Keratinocyte (primary cell): ENCODE measurements at regions not wholly inside any gene's neighbourhood (a gene's known extent, or its start where the extent isn't known, plus 50 kb on each side); places are given as distances from the start of the nearest gene placed in this dataset.

Experiments
- DNase-seq: peaks from one replicate; pipeline ENCODE4 v3.0.0-alpha.2; 2011; ENCODE audit warnings: low read depth, missing footprints, low spot score
- FAIRE-seq: peaks from 2 replicates; lab custom pipeline; 2011; peaks lifted over from hg19 to GRCh38; lab: Jason Lieb, UNC
- H2AFZ ChIP-seq: 2 replicates; pipeline ENCODE4 v1.6.0; 2012; ENCODE audit warnings: low read length, control low read depth, inconsistent platforms; ENCODE audit not compliant: control insufficient read depth
- H3K27ac ChIP-seq: 2 replicates; pipeline ENCODE4 v1.5.1; 2011; ENCODE audit warnings: low read length; ENCODE audit not compliant: control insufficient read depth, insufficient read depth
- H3K27me3 ChIP-seq: 3 replicates; pipeline ENCODE4 v1.6.0; 2011; ENCODE audit warnings: low read length; ENCODE audit not compliant: control insufficient read depth, insufficient read depth; ENCODE audit errors: extremely low read depth
- H3K36me3 ChIP-seq, 2 experiments: 2 replicates in 1 of 2; 3 replicates in 1 of 2; pipeline ENCODE4 v1.5.1; 2011; ENCODE audit warnings: low read length in 2 of 2, mild to moderate bottlenecking in 1 of 2; ENCODE audit not compliant: control insufficient read depth in 2 of 2, insufficient read depth in 2 of 2; ENCODE audit errors: extremely low read depth in 1 of 2
- H3K4me1 ChIP-seq: 3 replicates; pipeline ENCODE4 v1.5.1; 2011; ENCODE audit warnings: low read length; ENCODE audit not compliant: control insufficient read depth, insufficient read depth; ENCODE audit errors: extremely low read depth
- H3K4me2 ChIP-seq: 3 replicates; pipeline ENCODE4 v1.6.0; 2011; ENCODE audit warnings: low read depth, low read length; ENCODE audit not compliant: control insufficient read depth, insufficient read depth; ENCODE audit errors: extremely low read depth
- H3K4me3 ChIP-seq, 3 experiments: fragments of 200-600 bp in 1 of 3; sonication (generic) in 1 of 3; 2 replicates in 2 of 3; 3 replicates in 1 of 3; pipeline ENCODE4 v1.5.1; 2011 to 2016; ENCODE audit warnings: low read length in 3 of 3, mild to moderate bottlenecking in 3 of 3, control low read depth in 2 of 3, inconsistent platforms in 1 of 3, low read depth in 1 of 3, mixed read lengths in 1 of 3, mixed run types in 1 of 3, moderate library complexity in 1 of 3; ENCODE audit not compliant: control insufficient read depth in 2 of 3, insufficient read depth in 2 of 3; ENCODE audit errors: extremely low read depth in 1 of 3
- H3K79me2 ChIP-seq: 2 replicates; pipeline ENCODE4 v1.6.0; 2012; ENCODE audit warnings: low read length; ENCODE audit not compliant: control insufficient read depth, insufficient read depth
- H3K9ac ChIP-seq: 3 replicates; pipeline ENCODE4 v1.6.0; 2011; ENCODE audit warnings: low read length; ENCODE audit not compliant: control insufficient read depth, insufficient read depth; ENCODE audit errors: extremely low read depth
- H3K9me1 ChIP-seq: 3 replicates; pipeline ENCODE4 v1.6.0; 2011; ENCODE audit warnings: low read length; ENCODE audit not compliant: control insufficient read depth, insufficient read depth; ENCODE audit errors: extremely low read depth
- H3K9me3 ChIP-seq: 2 replicates; pipeline ENCODE4 v1.5.1; 2012; ENCODE audit warnings: low read depth, low read length; ENCODE audit not compliant: control insufficient read depth
- H4K20me1 ChIP-seq: 3 replicates; pipeline ENCODE4 v1.6.0; 2011; ENCODE audit warnings: low read length; ENCODE audit not compliant: control insufficient read depth, insufficient read depth; ENCODE audit errors: extremely low read depth
- CTCF ChIP-seq, 3 experiments: IDR thresholded peaks in 1 of 3; conservative IDR thresholded peaks in 1 of 3; optimal IDR thresholded peaks in 1 of 3; 2 replicates in 2 of 3; 3 replicates in 1 of 3; pipeline versions ENCODE3 to v1.5.1; 2011; ENCODE audit warnings: low read length in 3 of 3, mild to moderate bottlenecking in 3 of 3, moderate library complexity in 2 of 3, control low read depth in 1 of 3, inconsistent platforms in 1 of 3; ENCODE audit not compliant: insufficient read depth in 2 of 3; ENCODE audit errors: extremely low read depth in 1 of 3
- EZH2 ChIP-seq: IDR thresholded peaks from one replicate; pipeline ENCODE4 v1.6.1; 2012; ENCODE audit warnings: inconsistent platforms, mild to moderate bottlenecking, low read length, moderate library complexity
- dilution Hi-C: fragments of 300-500 bp; cut with MboI; formaldehyde crosslinking; loops from one replicate; pipeline ENCODE4 v1.7.0; 2020; ENCODE audit warnings: low sequenced_read_pairs; ENCODE audit not compliant: extremely low pct_ligation_motif_present

GRCh38 chr2:8544786-8545694 lies 136.8 kb upstream of the ID2 start:
- no peaks in the 10 kb centered on the region for H3K36me3 ChIP-seq
- H3K9me1 ChIP-seq: no peaks in the 10 kb centered on the region
- no peak for FAIRE-seq
- H3K4me1 ChIP-seq: no peaks in the 10 kb centered on the region
- no peak for DNase-seq
- H4K20me1 ChIP-seq: no peaks in the 10 kb centered on the region
- H3K27me3 ChIP-seq: no peaks in the 10 kb centered on the region
- no peak overlapping the region for H3K4me3 ChIP-seq
- H3K79me2 ChIP-seq: no peaks in the 10 kb centered on the region
- dilution Hi-C loops: no loop called here
- H3K9me3 ChIP-seq: no peaks in the 10 kb centered on the region
- H3K4me2 ChIP-seq: no peak overlapping the region
- H2AFZ ChIP-seq: no peak overlapping the region
- H3K9ac ChIP-seq: no peak overlapping the region
- TF ChIP-seq CTCF (optimal IDR thresholded peaks at IDR 0.05 in 1 of 3, IDR thresholded peaks at IDR 0.05 in 1 of 3, conservative IDR thresholded peaks at IDR 0.05 in 1 of 3; ENCODE audit: extremely low read depth in 1 of 3, insufficient read depth in 2 of 3, low read length in 3 of 3) (peak in 1 of 3 experiments; percentile 37), EZH2 (no peak)
- no peak overlapping the region for H3K27ac ChIP-seq

GRCh38 chr2:8545695-8546611 lies 135.9 kb upstream of the ID2 start:
- dilution Hi-C loops: no loop called here
- Histone ChIP-seq H3K9me3 (no peaks in the 10 kb centered on the region), H3K4me1 (no peaks in the 10 kb centered on the region), H3K9ac (no peak overlapping the region), H3K4me2 (no peak overlapping the region), H2AFZ (no peak overlapping the region), H3K27ac (no peak overlapping the region), H3K4me3 (no peak overlapping the region), H3K9me1 (no peaks in the 10 kb centered on the region), H3K36me3 (no peaks in the 10 kb centered on the region), H3K79me2 (no peaks in the 10 kb centered on the region), H3K27me3 (no peaks in the 10 kb centered on the region), H4K20me1 (no peaks in the 10 kb centered on the region)
- DNase-seq (no peak), FAIRE-seq (no peak)
- TF ChIP-seq EZH2: no peak
- TF ChIP-seq CTCF (optimal IDR thresholded peaks at IDR 0.05 in 1 of 3, IDR thresholded peaks at IDR 0.05 in 1 of 3, conservative IDR thresholded peaks at IDR 0.05 in 1 of 3; ENCODE audit: extremely low read depth in 1 of 3, insufficient read depth in 2 of 3, low read length in 3 of 3): no peak
